Bronchial epithelial cell (primary cell): ENCODE measurements at regions not wholly inside any gene's neighbourhood (a gene's known extent, or its start where the extent isn't known, plus 50 kb on each side); places are given as distances from the start of the nearest gene placed in this dataset.

Experiments
- DNase-seq: peaks from one replicate; pipeline ENCODE4 v3.0.0-alpha.2; 2010; ENCODE audit warnings: low read depth
- FAIRE-seq: peaks from 2 replicates; lab custom pipeline; 2011; peaks lifted over from hg19 to GRCh38; lab: Jason Lieb, UNC
- H3K27me3 ChIP-seq: 2 replicates; pipeline ENCODE4 v1.5.1; 2011; ENCODE audit warnings: low read length; ENCODE audit not compliant: control insufficient read depth, insufficient read depth
- H3K36me3 ChIP-seq: 2 replicates; pipeline ENCODE4 v1.5.1; 2011; ENCODE audit warnings: low read length; ENCODE audit not compliant: control insufficient read depth, insufficient read depth
- H3K4me3 ChIP-seq: 2 replicates; pipeline ENCODE4 v1.5.1; 2011; ENCODE audit warnings: mild to moderate bottlenecking, low read depth, low read length, control low read depth
- TF ChIP-seq, protein P1 (sequence below): IDR thresholded peaks from 2 replicates; pipeline ENCODE4 v1.5.1; 2011; ENCODE audit warnings: mild to moderate bottlenecking, moderate library complexity, low read length, control low read depth, inconsistent platforms; ENCODE audit not compliant: insufficient read depth, severe bottlenecking

DNA sequence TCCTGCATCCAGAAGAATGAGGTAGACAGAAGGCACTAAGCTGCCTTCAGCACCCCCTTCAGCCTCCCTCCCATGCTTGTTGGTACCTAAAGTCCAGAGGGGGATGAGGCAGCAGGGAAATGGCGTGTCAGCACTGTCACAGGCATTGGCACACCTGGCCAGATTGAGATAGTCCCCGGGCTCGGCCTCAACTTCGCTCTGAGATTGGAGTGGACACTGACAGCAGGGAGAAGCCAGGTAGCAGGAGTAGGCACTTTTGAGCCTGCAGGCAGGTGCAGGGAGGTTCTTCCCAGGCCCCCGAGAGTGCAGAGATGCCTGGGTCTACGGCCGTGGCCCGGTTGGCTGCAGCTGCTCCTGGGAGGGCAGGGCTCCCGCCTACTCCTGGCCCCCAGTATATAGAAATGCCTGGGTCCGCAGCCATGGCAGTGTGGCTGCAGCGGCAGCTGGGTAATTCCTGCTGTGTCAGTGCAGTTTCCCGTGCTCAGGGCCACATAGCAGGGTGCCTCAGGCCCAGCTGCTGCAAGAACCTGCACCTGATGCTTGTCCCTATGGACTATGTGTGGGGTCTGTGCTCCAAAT, 160.3 kb downstream of the SLITRK6 start:
- Histone ChIP-seq H3K4me3 (no peak overlapping the region), H3K27me3 (no peaks in the 10 kb centered on the region), H3K36me3 (no peaks in the 10 kb centered on the region)
- DNase-seq = no peak
- TF ChIP-seq, protein P1, sequence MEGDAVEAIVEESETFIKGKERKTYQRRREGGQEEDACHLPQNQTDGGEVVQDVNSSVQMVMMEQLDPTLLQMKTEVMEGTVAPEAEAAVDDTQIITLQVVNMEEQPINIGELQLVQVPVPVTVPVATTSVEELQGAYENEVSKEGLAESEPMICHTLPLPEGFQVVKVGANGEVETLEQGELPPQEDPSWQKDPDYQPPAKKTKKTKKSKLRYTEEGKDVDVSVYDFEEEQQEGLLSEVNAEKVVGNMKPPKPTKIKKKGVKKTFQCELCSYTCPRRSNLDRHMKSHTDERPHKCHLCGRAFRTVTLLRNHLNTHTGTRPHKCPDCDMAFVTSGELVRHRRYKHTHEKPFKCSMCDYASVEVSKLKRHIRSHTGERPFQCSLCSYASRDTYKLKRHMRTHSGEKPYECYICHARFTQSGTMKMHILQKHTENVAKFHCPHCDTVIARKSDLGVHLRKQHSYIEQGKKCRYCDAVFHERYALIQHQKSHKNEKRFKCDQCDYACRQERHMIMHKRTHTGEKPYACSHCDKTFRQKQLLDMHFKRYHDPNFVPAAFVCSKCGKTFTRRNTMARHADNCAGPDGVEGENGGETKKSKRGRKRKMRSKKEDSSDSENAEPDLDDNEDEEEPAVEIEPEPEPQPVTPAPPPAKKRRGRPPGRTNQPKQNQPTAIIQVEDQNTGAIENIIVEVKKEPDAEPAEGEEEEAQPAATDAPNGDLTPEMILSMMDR = no peak
- FAIRE-seq = no peak

DNA sequence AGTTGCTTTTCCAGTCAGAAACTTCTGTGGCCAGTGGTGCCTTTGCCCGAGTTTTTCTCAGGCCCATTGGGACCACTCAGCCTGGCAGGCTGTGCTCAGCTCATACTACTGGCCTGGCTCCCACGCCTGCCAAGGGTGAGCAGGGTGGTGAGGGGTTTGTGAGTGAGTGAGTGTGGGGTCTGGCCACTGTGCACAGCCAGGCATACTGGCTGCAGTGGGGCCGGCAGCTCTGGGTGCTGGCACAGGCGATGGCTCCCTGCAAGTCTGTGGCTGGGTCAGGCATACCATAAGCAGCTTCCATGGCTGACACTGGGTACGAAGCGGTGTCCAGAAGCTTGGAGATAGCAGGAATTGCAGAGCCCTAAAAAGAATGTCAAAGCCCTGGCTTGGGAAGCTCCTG, 161.0 kb downstream of the SLITRK6 start:
- TF ChIP-seq, protein P1 = no peak
- DNase-seq (no peak), FAIRE-seq (no peak)
- Histone ChIP-seq H3K36me3 (no peaks in the 10 kb centered on the region), H3K4me3 (no peak overlapping the region), H3K27me3 (no peaks in the 10 kb centered on the region)

DNA sequence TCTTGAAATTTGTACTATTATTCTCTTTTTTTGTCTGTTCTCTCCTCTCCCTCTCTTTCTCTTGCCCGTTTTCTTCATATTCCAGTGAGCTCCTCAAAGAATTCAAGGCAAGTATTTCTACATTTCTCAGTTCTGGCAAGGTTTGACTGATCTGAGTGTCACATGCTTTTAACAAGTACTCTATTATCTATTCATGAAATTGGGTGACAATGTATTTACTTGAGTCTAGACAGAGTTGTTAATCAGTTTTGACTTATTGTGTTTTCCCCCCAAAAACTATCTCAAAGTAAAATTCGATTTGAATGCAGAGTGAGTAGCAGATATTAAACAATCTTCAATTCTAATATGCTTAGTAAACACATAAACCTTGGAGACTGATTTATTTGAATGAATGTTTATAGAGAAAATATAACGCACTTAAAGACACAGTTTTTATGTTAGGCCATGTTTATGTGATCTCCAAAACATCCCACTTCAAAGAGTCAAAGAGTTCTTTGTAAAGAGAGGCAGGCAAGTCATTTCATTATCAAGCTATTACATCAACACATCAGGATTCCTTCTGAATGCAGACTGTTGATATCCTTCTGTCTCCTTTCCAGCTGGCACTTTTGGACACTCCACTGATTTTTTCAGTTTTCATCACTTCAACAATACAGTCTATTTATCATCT, 166.6 kb downstream of the SLITRK6 start:
- TF ChIP-seq, protein P1 = no peak
- Histone ChIP-seq H3K36me3 (no peaks in the 10 kb centered on the region), H3K4me3 (no peak overlapping the region), H3K27me3 (no peaks in the 10 kb centered on the region)
- DNase-seq (no peak), FAIRE-seq (no peak)

DNA sequence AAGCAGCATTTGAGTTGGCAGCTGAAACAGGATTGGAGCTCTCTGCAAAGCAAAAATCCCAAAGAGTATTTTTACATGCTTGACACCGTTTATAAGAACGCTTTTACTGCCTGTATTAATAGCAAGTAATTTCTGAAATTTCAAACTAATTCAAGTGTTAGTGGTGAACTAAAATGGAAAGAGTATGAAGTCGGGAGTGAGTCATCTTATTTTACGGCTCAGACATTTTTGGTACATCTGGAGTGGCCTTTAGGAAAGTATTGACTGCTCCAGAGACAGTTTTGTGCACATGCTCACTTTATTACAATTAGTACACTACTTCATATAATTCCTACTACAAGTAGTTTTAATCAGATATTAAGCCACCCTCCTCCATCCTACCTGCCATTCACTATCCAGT, 167.4 kb downstream of the SLITRK6 start:
- TF ChIP-seq, protein P1 = no peak
- DNase-seq (no peak), FAIRE-seq (no peak)
- no peaks in the 10 kb centered on the region for H3K36me3 ChIP-seq
- H3K27me3 ChIP-seq = no peaks in the 10 kb centered on the region
- no peak overlapping the region for H3K4me3 ChIP-seq

- TF ChIP-seq, protein P1 = no peak
- DNase-seq (no peak), FAIRE-seq (no peak)
- H3K27me3 ChIP-seq = no peaks in the 10 kb centered on the region
- H3K36me3 ChIP-seq = no peaks in the 10 kb centered on the region
- H3K4me3 ChIP-seq = no peak overlapping the region
These were observed 172.6 kb downstream of the SLITRK6 start for GRCh38 chr13:85626603-85627002.
